ENCODE measurements at regions not wholly inside any gene's neighbourhood (a gene's known extent, or its start where the extent isn't known, plus 50 kb on each side); places are given as distances from the start of the nearest gene placed in this dataset.
A peak's percentile ranks its signal among the peaks of the same experiment; 100 is the strongest.
"Not testable (repeated sequence)": the region's sequence is repeated elsewhere in the genome, so short reads cannot be mapped to it uniquely, and the experiment has no call there.

DNA sequence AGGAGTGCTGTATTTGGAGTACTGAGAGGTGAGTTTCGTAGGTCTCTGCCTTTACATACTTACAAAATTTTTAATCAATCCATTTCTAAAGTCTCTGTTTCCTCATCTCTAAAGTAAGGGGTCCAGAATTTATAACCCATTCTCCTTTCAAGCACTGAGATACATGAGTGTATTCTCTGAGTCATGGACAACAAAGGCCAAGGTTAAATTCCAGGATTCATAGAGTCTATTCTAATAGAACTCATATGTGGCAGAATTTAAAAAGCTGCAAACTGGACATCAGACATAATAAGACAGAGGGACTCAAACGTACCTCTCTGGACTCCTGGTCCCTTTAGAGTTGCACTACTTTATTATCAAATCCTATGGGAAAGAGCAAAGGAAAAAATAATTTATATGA, 112.5 kb upstream of the SLIT3 start:
- DNase-seq (ENCODE audit: low spot score) = no peak

- DNase-seq (ENCODE audit: low spot score) = no peak
Measured at GRCh38 chr5:169412831-169413230, 111.9 kb upstream of the SLIT3 start.

GRCh38 chr5:169411786-169412430, 111.0 kb upstream of the SLIT3 start:
- no peak for DNase-seq (ENCODE audit: low spot score)

DNA sequence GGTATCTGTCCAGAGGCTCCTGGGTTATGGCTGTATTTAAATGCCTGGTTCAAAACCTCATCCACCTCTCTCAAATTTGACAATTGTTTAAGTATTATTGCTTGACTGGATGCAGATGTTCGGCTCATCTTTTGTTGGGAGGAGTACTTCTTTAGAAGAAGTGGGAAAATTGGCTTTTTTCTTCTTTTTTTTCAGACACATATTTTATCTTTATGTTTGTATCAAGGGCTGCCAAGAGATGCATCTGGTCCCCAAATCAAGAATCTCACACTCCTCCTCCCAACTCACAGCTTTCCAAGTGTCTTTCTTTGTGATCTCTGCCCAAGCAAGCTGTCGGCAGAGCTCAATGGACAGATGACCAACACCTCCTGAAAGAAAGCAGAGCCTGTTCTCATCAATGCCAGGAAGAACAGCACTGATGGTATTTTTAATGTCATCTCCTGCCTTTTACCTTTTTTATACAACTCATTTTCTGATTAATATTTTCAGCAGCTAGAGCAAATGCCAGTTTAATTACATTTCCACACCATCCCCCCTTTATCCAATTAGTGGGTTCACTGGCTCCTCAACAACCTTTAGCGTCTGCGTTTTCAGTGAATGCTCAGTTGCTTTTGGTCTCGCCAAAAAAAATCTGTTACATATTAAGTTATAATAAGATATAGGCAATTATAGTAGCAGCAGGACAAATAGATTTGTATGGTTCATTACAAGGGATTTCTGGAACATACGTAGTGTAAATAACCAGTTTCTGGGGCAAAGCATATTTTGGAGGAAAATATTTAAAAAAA, 110.3 kb upstream of the SLIT3 start:
- DNase-seq (ENCODE audit: low spot score) = no peak

DNA sequence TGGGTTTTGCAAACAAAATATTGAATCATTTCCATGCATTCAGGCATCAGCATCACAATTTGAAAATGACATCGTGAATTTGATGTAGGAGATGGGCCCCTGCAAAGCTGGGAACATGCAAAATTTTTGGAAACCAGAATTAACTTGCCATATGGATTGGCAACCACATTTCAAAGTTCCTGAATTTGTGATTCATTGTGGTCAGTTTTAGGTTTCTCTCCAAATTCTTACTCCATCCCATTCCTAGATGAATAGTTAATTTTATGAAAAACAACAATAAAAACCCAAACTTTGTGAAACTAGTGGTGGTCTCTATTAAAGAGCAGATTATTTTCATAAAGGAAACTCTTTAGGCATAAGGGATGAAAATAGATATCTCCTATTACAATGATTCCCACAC, 107.8 kb upstream of the SLIT3 start:
- DNase-seq (ENCODE audit: low spot score) = no peak

- DNase-seq (ENCODE audit: low spot score) = no peak
Measured at GRCh38 chr5:169408171-169408570, 107.2 kb upstream of the SLIT3 start.

- no peak for DNase-seq (ENCODE audit: low spot score)
Measured at GRCh38 chr5:169404223-169404622, 103.3 kb upstream of the SLIT3 start.

- DNase-seq (ENCODE audit: low spot score) = no peak
Measured at GRCh38 chr5:169398515-169398914, 97.6 kb upstream of the SLIT3 start.

- DNase-seq (ENCODE audit: low spot score) = no peak
Measured at GRCh38 chr5:169395136-169395535, 94.2 kb upstream of the SLIT3 start.

- DNase-seq (ENCODE audit: low spot score) = no peak
Measured at GRCh38 chr5:169394371-169394770, 93.4 kb upstream of the SLIT3 start.

- no peak for DNase-seq (ENCODE audit: low spot score)
Measured at GRCh38 chr5:169393907-169394306, 93.0 kb upstream of the SLIT3 start.

DNA sequence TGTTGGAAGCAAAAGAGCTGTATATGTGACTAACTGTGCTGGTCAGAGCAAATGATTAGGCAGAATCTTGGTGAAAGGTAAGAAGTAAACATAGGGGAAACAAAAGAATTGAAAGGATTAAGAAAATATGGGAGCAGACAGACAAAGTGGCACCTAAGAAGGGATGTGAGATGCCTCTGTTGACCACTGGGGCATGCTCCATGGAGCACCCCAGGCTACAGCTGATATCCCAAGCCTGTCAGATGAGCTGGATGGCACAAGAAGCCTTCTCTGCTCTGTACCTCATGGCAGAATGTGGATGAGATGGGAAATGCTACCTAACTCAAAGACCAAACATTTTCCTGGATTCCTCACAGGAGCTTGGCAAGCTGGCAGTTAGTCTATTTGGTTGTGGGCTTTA, 89.3 kb upstream of the SLIT3 start:
- no peak for DNase-seq (ENCODE audit: low spot score)

GRCh38 chr5:169389318-169389717, 88.4 kb upstream of the SLIT3 start:
- DNase-seq (ENCODE audit: low spot score) = no peak

- no peak for DNase-seq (ENCODE audit: low spot score)
Measured at GRCh38 chr5:169385636-169386035, 84.7 kb upstream of the SLIT3 start.

DNA sequence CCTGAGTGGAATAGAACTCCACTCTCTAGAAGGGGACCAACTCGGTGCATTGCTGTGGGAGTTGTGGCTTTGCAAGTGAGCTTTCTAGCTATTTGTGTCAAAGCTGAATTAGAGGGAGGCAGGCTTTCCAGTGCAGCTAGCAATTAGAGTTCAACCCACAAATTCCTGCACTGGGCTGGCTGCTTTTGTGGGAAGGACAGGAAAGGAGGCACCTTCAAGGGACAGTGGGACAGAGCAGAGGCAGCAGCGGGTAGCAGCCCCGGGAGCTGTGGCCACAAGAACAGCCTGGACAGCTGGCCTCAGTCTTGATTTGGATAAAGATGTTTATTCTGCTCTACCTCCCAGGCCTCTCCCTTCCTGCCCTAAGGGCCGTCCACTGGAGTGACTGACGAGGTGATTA, 83.7 kb upstream of the SLIT3 start:
- DNase-seq (ENCODE audit: low spot score) = no peak

- peak; percentile 44 for DNase-seq (ENCODE audit: low spot score)
Measured at GRCh38 chr5:169374761-169375160, 73.8 kb upstream of the SLIT3 start.

- DNase-seq (ENCODE audit: low spot score) = no peak
Measured at GRCh38 chr5:169374111-169374510, 73.2 kb upstream of the SLIT3 start.

GRCh38 chr5:169371801-169372200, 70.9 kb upstream of the SLIT3 start:
- DNase-seq (ENCODE audit: low spot score) = not testable (repeated sequence)

- DNase-seq (ENCODE audit: low spot score) = no peak
Measured at GRCh38 chr5:169369130-169369529, 68.2 kb upstream of the SLIT3 start.

- no peak for DNase-seq (ENCODE audit: low spot score)
Measured at GRCh38 chr5:169367861-169368260, 66.9 kb upstream of the SLIT3 start.

DNA sequence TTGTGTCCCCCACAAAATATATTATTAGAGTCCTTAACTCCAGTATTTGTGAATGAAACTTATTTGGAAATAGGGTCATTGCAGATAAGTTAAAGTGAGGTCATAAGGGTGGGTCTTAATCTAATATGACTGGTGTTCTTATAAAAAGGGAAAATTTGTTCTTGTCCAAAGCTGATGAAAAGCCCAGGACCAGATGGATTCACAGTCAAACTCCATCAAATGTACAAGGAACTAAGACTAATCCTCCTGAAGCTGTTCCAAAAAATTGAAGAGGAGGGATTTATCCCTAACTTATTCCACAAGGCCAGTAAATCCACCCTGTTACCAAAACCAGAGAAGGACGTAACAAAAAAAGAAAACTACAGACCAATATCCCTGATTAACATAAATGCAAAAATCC, 56.4 kb upstream of the SLIT3 start:
- no peak for DNase-seq (ENCODE audit: low spot score)

GRCh38 chr5:169356811-169357210, 55.9 kb upstream of the SLIT3 start:
- no peak for DNase-seq (ENCODE audit: low spot score)

DNA sequence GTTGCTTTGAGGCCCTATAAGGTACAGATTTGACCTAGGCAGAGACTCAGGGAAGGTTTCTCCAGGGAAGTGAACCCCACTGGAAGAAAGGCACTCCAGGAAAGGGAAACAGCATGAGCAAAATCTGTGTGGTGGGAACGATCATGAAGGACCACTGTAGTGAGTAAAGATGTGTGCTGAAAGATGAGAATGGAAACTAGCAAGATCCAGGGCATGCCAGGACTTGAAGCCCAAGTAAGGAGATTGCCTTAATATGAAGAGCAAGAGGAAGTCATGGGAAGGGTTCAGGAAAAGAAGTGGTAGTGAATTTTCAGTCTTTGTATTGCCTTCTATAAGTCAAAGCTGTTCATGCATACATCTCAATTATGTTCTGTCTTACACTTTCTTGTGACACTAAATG, 55.2 kb upstream of the SLIT3 start:
- no peak for DNase-seq (ENCODE audit: low spot score)

- DNase-seq (ENCODE audit: low spot score) = no peak
Measured at GRCh38 chr5:169354921-169355320, 54.0 kb upstream of the SLIT3 start.
